Thoracic aorta (tissue), 2 donors: ENCODE measurements at regions not wholly inside any gene's neighbourhood (a gene's known extent, or its start where the extent isn't known, plus 50 kb on each side); places are given as distances from the start of the nearest gene placed in this dataset.
A peak's percentile ranks its signal among the peaks of the same experiment; 100 is the strongest.
"Not testable (repeated sequence)": the region's sequence is repeated elsewhere in the genome, so short reads cannot be mapped to it uniquely, and the experiment has no call there.

Source experiments
- ATAC-seq: fragments of 150-250 bp; one replicate; pipeline ENCODE4 v1.8.0; 2017; ENCODE audit warnings: low read depth; ENCODE audit not compliant: insufficient number of reproducible peaks, low FRiP score
- DNase-seq: peaks from one replicate; pipeline ENCODE4 v3.0.0-alpha.2; 2020; ENCODE audit warnings: low spot score
- H3K27ac ChIP-seq, 2 donors: fragments of 200-600 bp; sonication (generic); 1 replicate in 1 of 2; 2 replicates in 1 of 2; pipeline ENCODE4 v1.5.1; 2016; ENCODE audit warnings: mild to moderate bottlenecking in 2 of 2, moderate library complexity in 2 of 2
- H3K27me3 ChIP-seq: fragments of 200-600 bp; sonication (generic); replicated peaks from 2 replicates; pipeline ENCODE4 v1.6.0; 2016; ENCODE audit warnings: mild to moderate bottlenecking; ENCODE audit not compliant: insufficient read depth
- H3K36me3 ChIP-seq: fragments of 200-600 bp; sonication (generic); one replicate; pipeline ENCODE4 v1.5.1; 2016
- H3K4me1 ChIP-seq, 2 donors: fragments of 200-600 bp; sonication (generic); 1 replicate in 1 of 2; 2 replicates in 1 of 2; pipeline versions ENCODE4 v1.5.1 to v1.6.0; 2016; ENCODE audit warnings: low read depth in 2 of 2, mild to moderate bottlenecking in 1 of 2; ENCODE audit not compliant: control insufficient read depth in 1 of 2
- H3K4me3 ChIP-seq: fragments of 200-600 bp; sonication (generic); 2 replicates; pipeline ENCODE4 v1.5.1; 2016; ENCODE audit warnings: mild to moderate bottlenecking
- H3K9me3 ChIP-seq: fragments of 200-600 bp; sonication (generic); 2 replicates; pipeline ENCODE4 v1.5.1; 2016
- TF ChIP-seq, protein P1 (sequence below): fragments of 200-600 bp; sonication (generic); IDR thresholded peaks from one replicate; pipeline ENCODE4 v1.5.1; 2019; ENCODE audit warnings: antibody characterized with exemption

DNA sequence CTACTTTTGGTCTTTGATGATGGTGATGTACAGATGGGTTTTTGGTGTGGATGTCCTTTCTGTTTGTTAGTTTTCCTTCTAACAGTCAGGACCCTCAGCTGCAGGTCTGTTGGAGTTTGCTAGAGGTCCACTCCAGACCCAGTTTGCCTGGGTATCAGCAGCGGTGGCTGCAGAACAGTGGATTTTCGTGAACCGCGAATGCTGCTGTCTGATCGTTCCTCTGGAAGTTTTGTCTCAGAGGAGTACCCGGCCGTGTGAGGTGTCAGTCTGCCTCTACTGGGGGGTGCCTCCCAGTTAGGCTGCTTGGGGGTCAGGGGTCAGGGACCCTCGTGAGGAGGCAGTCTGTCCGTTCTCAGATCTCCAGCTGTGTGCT lies 56.6 kb upstream of the TNFAIP8 start:
- DNase-seq, ATAC-seq, H3K27ac ChIP-seq, H3K9me3 ChIP-seq, H3K36me3 ChIP-seq, H3K4me3 ChIP-seq, H3K27me3 ChIP-seq: not testable (repeated sequence)
- H3K4me1 ChIP-seq = peaks cover 23 to 26% of the 10 kb centered on the region in 2 donors

DNA sequence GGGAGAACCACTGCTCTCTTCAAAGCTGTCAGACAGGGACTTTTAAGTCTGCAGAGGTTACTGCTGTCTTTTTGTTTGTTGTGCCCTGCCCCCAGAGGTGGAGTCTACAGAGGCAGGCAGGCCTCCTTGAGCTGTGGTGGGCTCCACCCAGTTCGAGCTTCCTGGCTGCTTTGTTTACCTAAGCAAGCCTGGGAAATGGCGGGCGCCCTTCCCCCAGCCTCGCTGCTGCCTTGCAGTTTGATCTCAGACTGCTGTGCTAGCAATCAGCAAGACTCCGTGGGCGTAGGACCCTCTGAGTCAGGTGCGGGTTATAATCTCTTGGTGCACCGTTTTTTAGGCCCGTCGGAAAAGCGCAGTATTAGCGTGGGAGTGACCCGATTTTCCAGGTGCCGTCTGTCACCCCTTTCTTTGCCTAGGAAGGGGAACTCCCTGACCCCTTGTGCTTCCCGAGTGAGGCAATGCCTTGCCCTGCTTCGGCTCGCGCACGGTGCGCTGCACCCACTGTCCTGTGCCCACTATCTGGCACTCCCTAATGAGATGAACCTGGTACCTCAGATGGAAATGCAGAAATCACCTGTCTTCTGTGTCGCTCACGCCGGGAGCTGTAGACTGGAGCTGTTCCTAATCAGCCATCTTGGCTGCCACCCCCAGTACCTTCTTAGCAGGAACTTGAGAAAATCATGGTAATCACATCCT lies 56.1 kb upstream of the TNFAIP8 start:
- H3K4me1 ChIP-seq = peaks cover 29 to 31% of the 10 kb centered on the region in 2 donors
- ATAC-seq, DNase-seq, H3K4me3 ChIP-seq, H3K9me3 ChIP-seq, H3K36me3 ChIP-seq, H3K27ac ChIP-seq, H3K27me3 ChIP-seq: not testable (repeated sequence)

DNA sequence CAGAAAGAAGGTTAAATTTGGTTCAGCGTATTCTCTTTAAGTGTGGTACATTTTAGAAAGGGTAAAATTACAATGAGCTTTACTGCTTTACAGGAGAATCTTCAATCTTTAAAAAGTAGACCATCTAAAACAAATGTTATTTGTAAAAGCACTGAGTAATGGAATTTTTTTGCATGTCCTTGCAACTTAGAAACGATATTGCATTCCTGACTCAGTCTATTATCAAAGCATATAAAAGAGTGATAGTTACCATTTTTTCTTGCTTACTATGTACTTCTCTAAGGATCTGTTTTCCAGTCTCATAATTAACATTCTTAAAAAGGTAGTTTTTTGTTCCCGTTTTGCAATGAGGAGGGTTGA lies 55.5 kb upstream of the TNFAIP8 start:
- no peak for ATAC-seq

DNA sequence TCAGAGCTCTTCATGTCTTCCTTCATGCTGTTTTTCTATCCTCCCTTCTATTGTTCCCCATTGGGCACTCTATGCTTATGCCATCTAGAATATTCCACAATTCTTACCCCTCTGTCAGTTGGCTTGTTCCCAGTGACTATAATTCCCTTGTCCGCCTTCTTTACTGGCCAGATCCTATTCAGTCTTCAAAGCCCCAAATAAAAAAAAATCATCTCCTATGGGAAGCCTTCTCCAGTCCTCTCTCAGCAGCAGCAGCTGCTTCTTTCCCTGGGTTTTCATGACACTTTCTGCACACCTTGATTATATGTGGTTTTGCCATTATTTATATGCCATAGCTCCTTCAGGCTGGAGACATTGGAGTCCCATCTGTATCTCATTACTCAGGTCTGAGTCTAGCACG lies 54.6 kb upstream of the TNFAIP8 start:
- no peaks in the 10 kb centered on the region for H3K9me3 ChIP-seq
- no peak for DNase-seq
- TF ChIP-seq, protein P1, sequence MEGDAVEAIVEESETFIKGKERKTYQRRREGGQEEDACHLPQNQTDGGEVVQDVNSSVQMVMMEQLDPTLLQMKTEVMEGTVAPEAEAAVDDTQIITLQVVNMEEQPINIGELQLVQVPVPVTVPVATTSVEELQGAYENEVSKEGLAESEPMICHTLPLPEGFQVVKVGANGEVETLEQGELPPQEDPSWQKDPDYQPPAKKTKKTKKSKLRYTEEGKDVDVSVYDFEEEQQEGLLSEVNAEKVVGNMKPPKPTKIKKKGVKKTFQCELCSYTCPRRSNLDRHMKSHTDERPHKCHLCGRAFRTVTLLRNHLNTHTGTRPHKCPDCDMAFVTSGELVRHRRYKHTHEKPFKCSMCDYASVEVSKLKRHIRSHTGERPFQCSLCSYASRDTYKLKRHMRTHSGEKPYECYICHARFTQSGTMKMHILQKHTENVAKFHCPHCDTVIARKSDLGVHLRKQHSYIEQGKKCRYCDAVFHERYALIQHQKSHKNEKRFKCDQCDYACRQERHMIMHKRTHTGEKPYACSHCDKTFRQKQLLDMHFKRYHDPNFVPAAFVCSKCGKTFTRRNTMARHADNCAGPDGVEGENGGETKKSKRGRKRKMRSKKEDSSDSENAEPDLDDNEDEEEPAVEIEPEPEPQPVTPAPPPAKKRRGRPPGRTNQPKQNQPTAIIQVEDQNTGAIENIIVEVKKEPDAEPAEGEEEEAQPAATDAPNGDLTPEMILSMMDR = no peak
- H3K27me3 ChIP-seq = no peaks in the 10 kb centered on the region
- no peak overlapping the region for H3K27ac ChIP-seq
- no peak overlapping the region for H3K4me3 ChIP-seq
- H3K36me3 ChIP-seq = no peaks in the 10 kb centered on the region
- H3K4me1 ChIP-seq = peaks cover 29 to 32% of the 10 kb centered on the region in 2 donors
- ATAC-seq = no peak

More for the DNA sequence above, 55.5 kb upstream of the TNFAIP8 start:
- no peak for DNase-seq
- Histone ChIP-seq H3K36me3 (no peaks in the 10 kb centered on the region), H3K27ac (no peak overlapping the region), H3K9me3 (no peaks in the 10 kb centered on the region), H3K4me3 (no peak overlapping the region), H3K27me3 (no peaks in the 10 kb centered on the region), H3K4me1 (peaks cover 29 to 32% of the 10 kb centered on the region in 2 donors)
- TF ChIP-seq, protein P1 = no peak

DNA sequence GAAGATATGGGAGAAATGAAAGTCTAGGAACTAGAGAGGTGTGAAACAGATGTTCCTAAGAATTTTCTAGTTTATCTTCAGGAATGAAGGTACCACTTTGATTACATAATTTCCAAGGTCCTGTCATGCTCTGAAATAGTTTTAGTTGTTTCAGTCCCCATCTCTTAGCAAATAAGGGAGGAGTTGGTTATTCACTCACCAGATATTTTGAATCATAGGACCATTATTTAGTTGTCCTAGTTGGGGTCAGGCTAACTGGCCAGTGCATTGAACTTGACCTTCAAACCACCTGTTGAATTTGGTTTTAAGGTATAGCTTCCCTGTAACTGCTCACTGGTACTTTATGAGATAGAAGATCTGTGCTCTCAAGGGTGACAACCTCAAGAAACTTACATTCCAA lies 53.9 kb upstream of the TNFAIP8 start:
- no peak for DNase-seq
- Histone ChIP-seq H3K27me3 (no peaks in the 10 kb centered on the region), H3K36me3 (no peaks in the 10 kb centered on the region), H3K27ac (peak overlapping the region in 1 of 2 donors; percentile 80), H3K9me3 (no peaks in the 10 kb centered on the region), H3K4me3 (no peak overlapping the region), H3K4me1 (peaks cover 29 to 32% of the 10 kb centered on the region in 2 donors)
- no peak for ATAC-seq
- TF ChIP-seq, protein P1 = no peak

DNA sequence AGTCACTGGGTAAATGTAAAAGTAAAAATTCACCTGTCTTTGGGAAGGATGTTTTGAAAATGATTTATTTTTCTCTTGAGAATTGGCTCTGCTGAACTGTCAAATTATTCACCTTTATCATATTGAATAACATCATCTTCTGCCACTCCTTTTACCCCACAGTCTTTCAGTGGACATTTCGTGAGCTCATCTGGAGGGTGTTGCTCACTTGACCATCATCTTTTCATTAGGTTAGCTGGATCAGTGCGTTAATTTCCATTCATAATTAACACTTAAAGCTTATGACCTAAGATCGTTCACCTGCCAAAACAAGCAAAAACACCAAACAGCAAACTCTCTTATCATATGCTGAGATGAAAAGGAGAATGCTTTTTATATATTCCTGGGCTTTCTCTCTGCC lies 53.4 kb upstream of the TNFAIP8 start:
- H3K27me3 ChIP-seq = no peaks in the 10 kb centered on the region
- ATAC-seq (no peak), DNase-seq (no peak)
- peak overlapping the region; percentile 26 for H3K4me3 ChIP-seq
- TF ChIP-seq, protein P1 = no peak
- H3K4me1 ChIP-seq = peaks cover 29 to 32% of the 10 kb centered on the region in 2 donors
- peak overlapping the region; percentile 78 to 80 for H3K27ac ChIP-seq
- H3K36me3 ChIP-seq = no peaks in the 10 kb centered on the region
- H3K9me3 ChIP-seq = no peaks in the 10 kb centered on the region
